Brain microvascular endothelial cell (primary cell): ENCODE measurements at regions not wholly inside any gene's neighbourhood (a gene's known extent, or its start where the extent isn't known, plus 50 kb on each side); places are given as distances from the start of the nearest gene placed in this dataset.

ENCODE experiments used
- DNase-seq: peaks from one replicate; pipeline ENCODE4 v3.0.0-alpha.2; 2020
- H3K27ac ChIP-seq: fragments of 250-450 bp; sonication (Bioruptor Pico); 2 replicates; pipeline ENCODE4 v1.5.1; 2020; ENCODE audit warnings: mild to moderate bottlenecking, moderate library complexity
- H3K27me3 ChIP-seq: fragments of 250-450 bp; sonication (Bioruptor Pico); replicated peaks from 2 replicates; pipeline ENCODE4 v1.5.1; 2020; ENCODE audit warnings: mild to moderate bottlenecking
- H3K36me3 ChIP-seq: fragments of 250-450 bp; sonication (Bioruptor Pico); replicated peaks from 2 replicates; pipeline ENCODE4 v1.5.1; 2020; ENCODE audit warnings: mild to moderate bottlenecking
- H3K4me3 ChIP-seq: 2 replicates; pipeline ENCODE4 v1.5.1; 2011; ENCODE audit warnings: low read depth, mild to moderate bottlenecking, control low read depth, low read length, moderate library complexity
- in situ Hi-C: cut with HindIII; loops from 2 replicates; pipeline ENCODE4 v1.10.0; 2017; ENCODE audit warnings: low sequenced_read_pairs, low pct_ligation_motif_present
- TF ChIP-seq, protein P1 (sequence below): IDR thresholded peaks from 2 replicates; pipeline ENCODE4 v1.5.1; 2011; ENCODE audit warnings: low read depth, mild to moderate bottlenecking, moderate library complexity, low read length, control low read depth, inconsistent platforms; ENCODE audit errors: missing control alignments

DNA sequence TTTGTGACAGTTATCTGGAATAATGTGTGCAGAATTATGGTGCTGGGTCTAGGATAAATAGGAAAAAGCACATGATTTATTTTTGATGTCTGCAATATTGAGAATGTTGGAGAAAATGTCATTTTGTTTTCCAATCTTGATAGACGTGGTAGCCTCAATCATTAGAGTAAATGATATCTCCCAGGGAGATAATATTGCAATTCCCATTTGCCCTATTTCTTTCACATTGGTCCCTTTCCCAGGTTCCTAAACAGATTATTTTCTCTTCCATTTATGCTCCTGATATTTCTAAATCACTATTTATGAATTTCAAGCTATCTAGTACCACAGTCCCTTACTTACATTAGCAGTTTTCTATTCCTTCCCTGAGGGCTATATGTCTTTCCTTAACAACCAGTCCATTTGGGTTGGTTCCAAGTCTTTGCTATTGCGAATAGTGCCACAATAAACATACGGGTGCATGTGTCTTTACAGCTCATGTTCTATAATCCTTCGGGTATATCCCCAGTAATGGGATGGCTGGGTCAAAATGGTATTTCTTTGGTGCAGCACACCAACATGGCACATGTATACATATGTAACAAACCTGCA, 447.3 kb downstream of the PLA2G4A start:
- H3K27ac ChIP-seq, result no peak overlapping the region
- TF ChIP-seq, protein P1, sequence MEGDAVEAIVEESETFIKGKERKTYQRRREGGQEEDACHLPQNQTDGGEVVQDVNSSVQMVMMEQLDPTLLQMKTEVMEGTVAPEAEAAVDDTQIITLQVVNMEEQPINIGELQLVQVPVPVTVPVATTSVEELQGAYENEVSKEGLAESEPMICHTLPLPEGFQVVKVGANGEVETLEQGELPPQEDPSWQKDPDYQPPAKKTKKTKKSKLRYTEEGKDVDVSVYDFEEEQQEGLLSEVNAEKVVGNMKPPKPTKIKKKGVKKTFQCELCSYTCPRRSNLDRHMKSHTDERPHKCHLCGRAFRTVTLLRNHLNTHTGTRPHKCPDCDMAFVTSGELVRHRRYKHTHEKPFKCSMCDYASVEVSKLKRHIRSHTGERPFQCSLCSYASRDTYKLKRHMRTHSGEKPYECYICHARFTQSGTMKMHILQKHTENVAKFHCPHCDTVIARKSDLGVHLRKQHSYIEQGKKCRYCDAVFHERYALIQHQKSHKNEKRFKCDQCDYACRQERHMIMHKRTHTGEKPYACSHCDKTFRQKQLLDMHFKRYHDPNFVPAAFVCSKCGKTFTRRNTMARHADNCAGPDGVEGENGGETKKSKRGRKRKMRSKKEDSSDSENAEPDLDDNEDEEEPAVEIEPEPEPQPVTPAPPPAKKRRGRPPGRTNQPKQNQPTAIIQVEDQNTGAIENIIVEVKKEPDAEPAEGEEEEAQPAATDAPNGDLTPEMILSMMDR, result no peak
- no peak overlapping the region for H3K4me3 ChIP-seq
- no peak for DNase-seq
- H3K27me3 ChIP-seq, result no peaks in the 10 kb centered on the region
- in situ Hi-C loops, result no loop called here
- no peaks in the 10 kb centered on the region for H3K36me3 ChIP-seq

DNA sequence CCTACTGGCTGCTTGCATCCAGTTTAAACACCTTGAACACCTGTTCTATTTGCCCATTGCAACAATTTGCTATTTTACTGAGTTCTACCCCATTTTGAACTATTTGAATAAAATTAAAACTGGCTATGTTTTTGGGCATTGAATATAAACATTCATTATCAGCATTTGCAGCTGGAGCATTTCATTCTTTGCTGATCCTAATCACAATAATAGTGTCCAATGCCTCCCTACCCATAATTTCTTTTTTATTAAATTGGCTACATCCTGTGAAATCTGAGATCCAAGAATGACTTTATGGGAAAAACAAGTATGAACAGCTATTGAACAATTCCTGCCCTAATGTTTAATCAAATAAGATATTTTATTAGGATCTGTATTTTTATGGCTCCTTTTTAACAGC, 447.9 kb downstream of the PLA2G4A start:
- Histone ChIP-seq H3K27me3 (no peaks in the 10 kb centered on the region), H3K4me3 (no peak overlapping the region), H3K36me3 (no peaks in the 10 kb centered on the region), H3K27ac (no peak overlapping the region)
- no peak for DNase-seq
- TF ChIP-seq, protein P1, result no peak
- in situ Hi-C loops, result no loop called here

DNA sequence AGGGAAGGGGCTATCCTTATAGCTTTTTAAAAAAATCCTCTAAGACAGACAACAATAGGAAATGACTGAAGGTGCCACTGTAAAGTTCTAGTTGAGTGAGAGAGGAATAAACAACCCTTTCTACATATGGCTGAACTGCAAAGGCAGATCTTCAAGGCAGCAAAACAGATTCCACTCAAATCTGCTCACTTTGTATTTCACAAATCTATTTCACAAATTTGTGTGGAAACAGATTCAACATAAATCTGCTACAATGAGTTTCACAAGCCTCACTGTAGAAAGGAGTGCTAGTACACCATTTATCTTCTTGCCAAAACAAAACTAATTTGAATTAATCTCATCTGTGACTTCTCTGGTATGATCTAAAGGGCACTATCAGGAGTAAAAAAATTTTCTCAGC, 451.3 kb downstream of the PLA2G4A start:
- DNase-seq, result no peak
- TF ChIP-seq, protein P1, result no peak
- Histone ChIP-seq H3K27me3 (no peaks in the 10 kb centered on the region), H3K36me3 (no peaks in the 10 kb centered on the region), H3K4me3 (no peak overlapping the region), H3K27ac (no peak overlapping the region)
- in situ Hi-C loops, result no loop called here

DNA sequence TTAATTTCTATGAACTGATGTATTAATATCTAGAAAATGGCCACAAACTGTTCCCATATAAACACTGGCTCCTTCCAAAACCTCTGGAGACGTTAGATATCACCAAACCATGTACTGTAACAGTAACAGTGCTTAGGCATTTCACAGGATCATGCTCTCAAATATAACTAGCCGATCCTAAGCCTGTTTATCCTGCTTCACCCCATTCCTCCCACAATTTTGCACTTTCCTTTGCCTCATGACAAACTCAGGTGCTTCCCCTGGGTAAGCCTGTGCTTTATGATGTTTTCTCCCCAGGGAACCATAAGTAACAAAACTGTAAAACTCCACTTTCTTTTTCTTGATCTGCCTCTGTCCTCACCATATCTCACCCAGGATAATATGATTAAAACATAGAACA, 452.3 kb downstream of the PLA2G4A start:
- TF ChIP-seq, protein P1, result no peak
- no peak overlapping the region for H3K4me3 ChIP-seq
- no peak for DNase-seq
- in situ Hi-C loops, result no loop called here
- H3K27ac ChIP-seq, result no peak overlapping the region
- no peaks in the 10 kb centered on the region for H3K36me3 ChIP-seq
- no peaks in the 10 kb centered on the region for H3K27me3 ChIP-seq

DNA sequence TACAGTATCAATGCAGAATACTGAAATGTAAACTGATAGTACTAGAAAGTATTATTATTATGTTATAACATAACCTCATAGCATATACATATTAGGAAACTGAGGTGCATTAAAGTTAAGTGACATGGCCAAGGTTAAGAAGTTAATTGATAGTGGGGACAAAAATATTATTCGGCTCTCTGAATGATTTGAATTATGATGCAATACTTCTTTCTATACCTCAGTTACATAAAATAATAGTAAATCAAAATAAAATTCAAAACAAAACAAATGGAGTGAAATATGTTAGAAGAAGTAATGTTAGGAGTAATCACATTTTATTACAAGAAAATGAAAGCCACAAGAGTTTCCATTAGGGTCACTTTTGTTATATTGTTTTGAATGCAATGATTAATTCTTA, 455.2 kb downstream of the PLA2G4A start:
- no peak for DNase-seq
- no peak overlapping the region for H3K27ac ChIP-seq
- no peaks in the 10 kb centered on the region for H3K36me3 ChIP-seq
- in situ Hi-C loops, result no loop called here
- TF ChIP-seq, protein P1, result no peak
- no peak overlapping the region for H3K4me3 ChIP-seq
- no peaks in the 10 kb centered on the region for H3K27me3 ChIP-seq
